ENCODE measurements at regions not wholly inside any gene's neighbourhood (a gene's known extent, or its start where the extent isn't known, plus 50 kb on each side); places are given as distances from the start of the nearest gene placed in this dataset.

- TF ChIP-seq EZH2phosphoT487 (IDR thresholded peaks at IDR 0.05; ENCODE audit: insufficient read depth, low read depth) (no peak), EZH2 (IDR thresholded peaks at IDR 0.05; ENCODE audit: insufficient read depth, poor library complexity, severe bottlenecking) (no peak)
Measured at GRCh38 chr14:76971549-76971948, 57.0 kb downstream of the IRF2BPL start.

Measured in GM23248 (cell line).